Adrenal gland (tissue), 5 donors: ENCODE measurements at regions not wholly inside any gene's neighbourhood (a gene's known extent, or its start where the extent isn't known, plus 50 kb on each side); places are given as distances from the start of the nearest gene placed in this dataset.

Experiments used
- CTCF ChIP-seq, 6 experiments: fragments of 450-650 bp in 4 of 6; fragments of 200-600 bp in 2 of 6; sonication (generic) in 1 of 6; IDR thresholded peaks; 1 replicate in 5 of 6; 2 replicates in 1 of 6; pipeline versions ENCODE4 v1.5.1 to v1.8.0; 2016 to 2021; ENCODE audit warnings: antibody characterized with exemption in 6 of 6, mild to moderate bottlenecking in 2 of 6, moderate library complexity in 1 of 6
- POLR2A ChIP-seq, 2 donors: fragments of 450-650 bp; IDR thresholded peaks; one replicate each; pipeline ENCODE4 v1.6.1; 2017; ENCODE audit warnings: antibody characterized with exemption in 2 of 2, mild to moderate bottlenecking in 2 of 2, moderate library complexity in 1 of 2
- donor health status: DM: no; HTN: no; CAD: no.

DNA sequence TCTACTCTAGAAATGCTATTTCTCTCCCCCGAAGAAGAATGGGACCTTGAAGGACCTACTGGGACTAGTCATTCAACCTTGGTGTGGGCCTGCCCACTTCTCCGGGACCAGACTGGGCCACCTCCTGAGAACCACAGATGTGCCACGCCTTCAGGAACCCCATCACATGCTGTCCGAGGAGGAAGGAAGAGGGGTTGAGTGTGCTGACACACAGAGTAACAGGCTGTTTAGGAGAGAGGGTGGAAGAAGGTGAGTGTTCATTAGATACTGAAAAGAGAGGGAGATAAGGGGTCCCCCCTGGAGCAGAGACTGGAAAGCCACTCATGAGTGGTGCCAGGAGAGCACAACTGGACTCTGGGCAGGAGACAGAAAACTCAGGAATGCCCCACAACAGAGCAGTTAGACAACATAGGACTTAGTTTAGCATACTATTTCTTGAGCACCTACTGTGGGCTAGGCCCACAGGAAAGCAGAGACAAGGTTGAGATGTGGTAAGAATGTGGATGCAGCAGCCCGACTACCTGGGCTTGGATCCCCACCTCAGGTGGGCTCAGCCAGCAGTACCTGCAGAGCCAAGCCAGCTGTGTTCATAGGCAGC is 286.4 kb upstream of the NCKAP5 start:
- TF ChIP-seq CTCF (IDR thresholded peaks at IDR 0.05) (no peak), POLR2A (IDR thresholded peaks at IDR 0.05) (no peak)
